Nephron (organoid): ENCODE measurements at regions not wholly inside any gene's neighbourhood (a gene's known extent, or its start where the extent isn't known, plus 50 kb on each side); places are given as distances from the start of the nearest gene placed in this dataset.

Source experiments
- H3K27ac Mint-ChIP-seq, 3 experiments: 2 replicates each; pipeline ENCODE4 v1.8.0; 2020; ENCODE audit warnings: mixed read lengths in 3 of 3, mild to moderate bottlenecking in 2 of 3, moderate library complexity in 1 of 3
- H3K27me3 Mint-ChIP-seq: 2 replicates; pipeline ENCODE4 v1.8.0; 2021; ENCODE audit warnings: low read depth, mild to moderate bottlenecking, moderate library complexity, mixed read lengths
- H3K36me3 Mint-ChIP-seq: 2 replicates; pipeline ENCODE4 v1.8.0; 2020; ENCODE audit warnings: low read depth, mixed read lengths
- H3K4me1 Mint-ChIP-seq: 2 replicates; pipeline ENCODE4 v1.8.0; 2020; ENCODE audit warnings: mixed read lengths
- H3K4me3 Mint-ChIP-seq, 3 experiments: 2 replicates each; pipeline ENCODE4 v1.8.0; 2020; ENCODE audit warnings: mild to moderate bottlenecking in 3 of 3, mixed read lengths in 3 of 3, moderate library complexity in 2 of 3
- H3K9me3 Mint-ChIP-seq: 2 replicates; pipeline ENCODE4 v1.8.0; 2020; ENCODE audit warnings: mixed read lengths
- CTCF ChIP-seq, 3 experiments: fragments of 200-600 bp; sonication (generic); IDR thresholded peaks; one replicate each; pipeline ENCODE4 v1.5.0; 2021; ENCODE audit warnings: antibody characterized with exemption in 3 of 3; ENCODE audit not compliant: unreplicated experiment in 3 of 3

GRCh38 chr15:60087561-60087960, 83.5 kb downstream of the FOXB1 start:
- Mint-ChIP-seq H3K9me3 (no peaks in the 10 kb centered on the region), H3K4me3 (no peak overlapping the region), H3K27me3 (peaks cover 23% of the 10 kb centered on the region), H3K27ac (no peak overlapping the region), H3K36me3 (peaks cover 5% of the 10 kb centered on the region), H3K4me1 (peaks cover 5% of the 10 kb centered on the region)
- TF ChIP-seq CTCF (IDR thresholded peaks at IDR 0.05; ENCODE audit: unreplicated experiment in 3 of 3): no peak

- Mint-ChIP-seq H3K4me3 (no peak overlapping the region), H3K4me1 (peaks cover 5% of the 10 kb centered on the region), H3K27ac (no peak overlapping the region), H3K27me3 (peaks cover 33% of the 10 kb centered on the region), H3K36me3 (peaks cover 5% of the 10 kb centered on the region), H3K9me3 (no peaks in the 10 kb centered on the region)
- TF ChIP-seq CTCF (IDR thresholded peaks at IDR 0.05; ENCODE audit: unreplicated experiment in 3 of 3): no peak
Observed at GRCh38 chr15:60090747-60091146, 86.6 kb downstream of the FOXB1 start.

- peaks cover 5% of the 10 kb centered on the region for H3K36me3 Mint-ChIP-seq
- no peak for TF ChIP-seq CTCF (IDR thresholded peaks at IDR 0.05; ENCODE audit: unreplicated experiment in 3 of 3)
- no peak overlapping the region for H3K27ac Mint-ChIP-seq
- peaks cover 36% of the 10 kb centered on the region for H3K27me3 Mint-ChIP-seq
- no peak overlapping the region for H3K4me3 Mint-ChIP-seq
- H3K9me3 Mint-ChIP-seq: peaks cover under 1% of the 10 kb centered on the region
- H3K4me1 Mint-ChIP-seq: peaks cover 5% of the 10 kb centered on the region
Observed at GRCh38 chr15:60091157-60091556, 87.0 kb downstream of the FOXB1 start.

- no peak overlapping the region for H3K4me3 Mint-ChIP-seq
- H3K9me3 Mint-ChIP-seq: peaks cover 6% of the 10 kb centered on the region
- TF ChIP-seq CTCF (IDR thresholded peaks at IDR 0.05; ENCODE audit: unreplicated experiment in 3 of 3): no peak
- peaks cover 42% of the 10 kb centered on the region for H3K27me3 Mint-ChIP-seq
- peaks cover 3% of the 10 kb centered on the region for H3K4me1 Mint-ChIP-seq
- peaks cover 5% of the 10 kb centered on the region for H3K36me3 Mint-ChIP-seq
- H3K27ac Mint-ChIP-seq: no peak overlapping the region
Observed at GRCh38 chr15:60091911-60092310, 87.8 kb downstream of the FOXB1 start.

- Mint-ChIP-seq H3K27ac (no peak overlapping the region), H3K27me3 (peaks cover 38% of the 10 kb centered on the region), H3K36me3 (peaks cover 5% of the 10 kb centered on the region), H3K9me3 (peaks cover 14% of the 10 kb centered on the region), H3K4me3 (no peak overlapping the region), H3K4me1 (no peaks in the 10 kb centered on the region)
- no peak for TF ChIP-seq CTCF (IDR thresholded peaks at IDR 0.05; ENCODE audit: unreplicated experiment in 3 of 3)
Observed at GRCh38 chr15:60093273-60094067, 89.4 kb downstream of the FOXB1 start.

- H3K27ac Mint-ChIP-seq: no peak overlapping the region
- no peaks in the 10 kb centered on the region for H3K36me3 Mint-ChIP-seq
- peaks cover 38% of the 10 kb centered on the region for H3K27me3 Mint-ChIP-seq
Observed at GRCh38 chr15:60095711-60096110, 91.6 kb downstream of the FOXB1 start.

More at GRCh38 chr15:60095711-60096110, 91.6 kb downstream of the FOXB1 start:
- TF ChIP-seq CTCF (IDR thresholded peaks at IDR 0.05; ENCODE audit: unreplicated experiment in 3 of 3): no peak
- H3K4me1 Mint-ChIP-seq: no peaks in the 10 kb centered on the region
- peaks cover 14% of the 10 kb centered on the region for H3K9me3 Mint-ChIP-seq
- no peak overlapping the region for H3K4me3 Mint-ChIP-seq
